Gastroesophageal sphincter (tissue), 3 donors: ENCODE measurements at regions not wholly inside any gene's neighbourhood (a gene's known extent, or its start where the extent isn't known, plus 50 kb on each side); places are given as distances from the start of the nearest gene placed in this dataset.

Experiments used
- CTCF ChIP-seq, 4 experiments: fragments of 200-600 bp in 2 of 4; fragments of 450-650 bp in 2 of 4; sonication (generic) in 1 of 4; IDR thresholded peaks; one replicate each; pipeline ENCODE4 v1.5.1; 2017 to 2019; ENCODE audit warnings: antibody characterized with exemption in 4 of 4, mild to moderate bottlenecking in 2 of 4, moderate library complexity in 2 of 4
- EP300 ChIP-seq: sonication (generic); formaldehyde crosslinking; IDR thresholded peaks from one replicate; pipeline ENCODE4 v1.6.1; 2017; ENCODE audit warnings: antibody characterized with exemption, mild to moderate bottlenecking
- POLR2A ChIP-seq, 2 donors: fragments of 450-650 bp; IDR thresholded peaks; one replicate each; pipeline ENCODE4 v1.6.1; 2017; ENCODE audit warnings: antibody characterized with exemption in 2 of 2, mild to moderate bottlenecking in 2 of 2, moderate library complexity in 1 of 2
- POLR2AphosphoS5 ChIP-seq: sonication (generic); formaldehyde crosslinking; IDR thresholded peaks from one replicate; pipeline ENCODE4 v1.6.1; 2017; ENCODE audit warnings: antibody characterized with exemption

DNA sequence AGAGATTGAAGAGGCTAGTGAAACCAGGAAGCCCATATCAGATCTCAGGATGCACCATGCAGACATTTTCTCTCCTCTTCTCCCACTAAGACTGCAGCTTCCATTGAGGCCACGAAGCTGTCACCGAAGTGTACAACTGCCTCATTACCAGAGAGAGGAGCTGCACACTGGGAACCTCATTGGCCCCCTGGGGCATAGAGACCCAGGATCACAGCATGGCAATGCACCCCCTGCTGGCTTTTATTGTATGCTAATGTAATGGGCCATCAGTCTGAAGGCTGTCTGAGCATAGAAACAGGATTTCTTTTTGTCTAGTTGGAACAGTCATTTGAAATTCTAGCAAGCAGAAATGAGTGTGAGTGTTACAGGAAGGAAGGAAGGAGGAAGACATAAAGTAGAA, 861.6 kb upstream of the CELF4 start:
- TF ChIP-seq CTCF (IDR thresholded peaks at IDR 0.05) (no peak), POLR2A (IDR thresholded peaks at IDR 0.05) (no peak), POLR2AphosphoS5 (no peak), EP300 (no peak)
